Pancreas (tissue), 10 donors: ENCODE measurements at regions not wholly inside any gene's neighbourhood (a gene's known extent, or its start where the extent isn't known, plus 50 kb on each side); places are given as distances from the start of the nearest gene placed in this dataset.

Experiments
- ATAC-seq, 4 donors: fragments of 200-7000 bp; cut with Tn5 transposase; one replicate each; pipeline versions ENCODE4 v1.8.0 to v1.9.1; 2020; ENCODE audit warnings: mild to moderate bottlenecking in 4 of 4, moderate library complexity in 4 of 4
- DNase-seq, 6 donors: peaks; one replicate each; pipeline ENCODE4 v3.0.0-alpha.2; 2020
- FAIRE-seq: peaks from 2 replicates; lab custom pipeline; 2012; peaks lifted over from hg19 to GRCh38; lab: Jason Lieb, UNC
- H3K27ac ChIP-seq, 4 donors: fragments of 200-600 bp; sonication (generic); 1 replicate in 3 of 4; 2 replicates in 1 of 4; pipeline versions ENCODE4 v1.5.0 to v1.8.0; 2020
- H3K27me3 ChIP-seq, 4 donors: fragments of 200-600 bp; one replicate each; pipeline ENCODE4 v1.8.0; 2021
- H3K36me3 ChIP-seq, 3 donors: fragments of 200-600 bp; sonication (generic) in 1 of 3; one replicate each; pipeline versions ENCODE4 v1.5.0 to v1.8.0; 2020 to 2021
- H3K4me1 ChIP-seq, 3 donors: fragments of 200-600 bp; one replicate each; pipeline ENCODE4 v1.8.0; 2021
- H3K4me3 ChIP-seq, 4 donors: fragments of 200-600 bp; sonication (generic) in 2 of 4; one replicate each; pipeline versions ENCODE4 v1.5.0 to v1.8.0; 2020 to 2021
- H3K9me3 ChIP-seq, 4 donors: fragments of 200-600 bp; one replicate each; pipeline ENCODE4 v1.8.0; 2021
- WGBS, 2 donors: extraction: QIAGEN DNeasy Blood & Tissue Kit; methylation state at CpG; one replicate each; pipeline ENCODE4 v1.1.7; 2013; 5-methylcytosine and 5-hydroxymethylcytosine counted together
- intact Hi-C, 3 donors: fragments of 100-400 bp; cut with DNase I; formaldehyde crosslinking; loops; one replicate each; pipeline versions ENCODE4 v1.11.1 to v1.14.2; 2022
- TF ChIP-seq, protein P1 (sequence below), 4 donors: fragments of 200-600 bp; sonication (generic) in 3 of 4; IDR thresholded peaks; one replicate each; pipeline versions ENCODE4 v1.5.0 to v1.8.0; 2021; ENCODE audit warnings: antibody characterized with exemption in 4 of 4
- donor health status: healthy with polysubstance abuse.
- donor health status: DM: no; HTN: no; CAD: no; lungs with moderate emphysema.
- donor health status: DM: no; HTN: no; CAD: no.
- donor health status: control.
- donor health status: control.
- donor health status: Bipolar disorder and iron deficiency.
- donor health status: DM: yes; HTN: yes; CAD: no.
- donor health status: DM: no; HTN: no; CAD: no.
- donor health status: DM: no; HTN: no; CAD: no.
- donor health status: DM: yes; HTN: yes; CAD: no.

DNA sequence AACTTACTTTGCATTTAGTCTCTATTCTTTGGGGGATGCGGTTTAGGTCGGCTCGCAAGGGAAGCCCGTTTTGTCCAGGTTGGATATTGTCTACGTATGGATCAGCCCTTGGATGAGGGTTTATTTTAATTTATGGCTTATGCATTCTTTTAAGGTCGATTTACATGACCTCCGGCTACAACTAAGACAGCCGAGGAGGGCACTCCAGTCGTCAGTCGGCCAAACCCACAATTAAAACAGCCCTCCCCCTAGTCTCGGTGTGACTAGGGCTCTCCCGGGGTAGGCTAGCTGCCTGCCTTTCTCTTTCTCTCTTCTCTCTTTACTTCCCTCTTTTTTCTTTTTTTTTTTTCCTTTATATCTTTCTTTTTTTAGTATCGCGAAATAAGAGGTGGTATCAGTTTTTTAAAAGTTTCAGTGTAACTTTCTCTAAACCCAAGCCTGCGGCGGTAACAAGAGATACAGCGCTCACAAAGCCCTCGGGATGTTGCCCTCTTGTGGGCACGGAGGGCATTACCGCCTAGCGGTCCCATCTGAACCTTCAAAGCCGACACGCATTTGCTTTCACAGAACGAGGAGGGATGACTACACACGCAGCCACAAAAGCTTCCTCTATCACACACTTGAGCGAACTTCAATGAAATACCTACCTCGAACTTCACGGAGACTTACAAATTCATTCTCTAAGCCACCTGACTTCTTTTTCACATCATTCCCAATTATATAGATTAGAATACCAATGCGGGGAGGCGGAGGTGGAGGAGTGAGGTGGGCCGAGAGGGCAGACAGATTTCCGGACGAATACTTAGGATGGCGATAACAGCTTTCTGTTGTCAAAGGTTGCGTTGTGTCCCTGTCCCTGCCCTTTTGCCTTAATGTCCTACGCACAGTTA is 132.3 kb upstream of the C11orf58 start:
- H3K9me3 ChIP-seq, result no peaks in the 10 kb centered on the region
- intact Hi-C loops, result loop anchor here in 1 of 3 donors (10.0 kb wide), 1 partner anchor 951 kb away; no protein-coding TSS in a partner anchor
- H3K4me3 ChIP-seq, result peak overlapping the region; percentile 53 to 67 (median 67)
- FAIRE-seq (peak; percentile 57), ATAC-seq (peak; percentile 68 to 85 (median 75)), DNase-seq (peak; percentile 81 to 97 (median 90))
- TF ChIP-seq, protein P1, sequence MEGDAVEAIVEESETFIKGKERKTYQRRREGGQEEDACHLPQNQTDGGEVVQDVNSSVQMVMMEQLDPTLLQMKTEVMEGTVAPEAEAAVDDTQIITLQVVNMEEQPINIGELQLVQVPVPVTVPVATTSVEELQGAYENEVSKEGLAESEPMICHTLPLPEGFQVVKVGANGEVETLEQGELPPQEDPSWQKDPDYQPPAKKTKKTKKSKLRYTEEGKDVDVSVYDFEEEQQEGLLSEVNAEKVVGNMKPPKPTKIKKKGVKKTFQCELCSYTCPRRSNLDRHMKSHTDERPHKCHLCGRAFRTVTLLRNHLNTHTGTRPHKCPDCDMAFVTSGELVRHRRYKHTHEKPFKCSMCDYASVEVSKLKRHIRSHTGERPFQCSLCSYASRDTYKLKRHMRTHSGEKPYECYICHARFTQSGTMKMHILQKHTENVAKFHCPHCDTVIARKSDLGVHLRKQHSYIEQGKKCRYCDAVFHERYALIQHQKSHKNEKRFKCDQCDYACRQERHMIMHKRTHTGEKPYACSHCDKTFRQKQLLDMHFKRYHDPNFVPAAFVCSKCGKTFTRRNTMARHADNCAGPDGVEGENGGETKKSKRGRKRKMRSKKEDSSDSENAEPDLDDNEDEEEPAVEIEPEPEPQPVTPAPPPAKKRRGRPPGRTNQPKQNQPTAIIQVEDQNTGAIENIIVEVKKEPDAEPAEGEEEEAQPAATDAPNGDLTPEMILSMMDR (IDR thresholded peaks at IDR 0.05), result peak; percentile 89 to 96 (median 94)
- no peaks in the 10 kb centered on the region for H3K36me3 ChIP-seq
- no peaks in the 10 kb centered on the region for H3K4me1 ChIP-seq
- 0 to 1% methylated on average over 36 of the region's 36 CpGs for WGBS, 2 donors
- peak overlapping the region; percentile 76 to 90 (median 87) for H3K27ac ChIP-seq
- no peaks in the 10 kb centered on the region for H3K27me3 ChIP-seq

DNA sequence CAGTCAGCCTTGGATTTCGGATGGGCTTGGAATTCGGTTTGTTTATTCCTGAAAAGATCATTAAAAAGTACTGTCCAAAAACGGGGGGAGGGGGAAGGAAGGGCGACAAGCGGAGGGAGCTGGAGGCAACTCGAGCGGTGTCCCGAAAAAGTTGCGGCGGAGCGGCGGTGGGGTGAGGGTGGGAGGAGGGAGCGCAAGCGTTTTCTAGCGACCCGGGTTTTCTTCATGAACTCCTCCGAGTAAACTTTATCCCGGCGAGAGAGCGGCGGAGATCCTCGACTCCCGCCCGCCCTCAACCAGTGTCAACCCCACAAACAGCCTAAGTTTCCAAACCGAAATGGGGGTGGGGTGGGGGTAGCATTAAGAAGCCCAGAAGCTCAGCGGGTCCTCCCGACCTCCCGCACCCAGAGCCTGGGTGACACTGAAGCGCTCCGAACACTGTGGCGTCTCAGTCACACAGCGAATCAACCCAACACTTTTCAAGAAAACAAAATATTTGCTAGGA is 133.0 kb upstream of the C11orf58 start:
- peak overlapping the region; percentile 53 to 67 (median 67) for H3K4me3 ChIP-seq
- intact Hi-C loops, result loop anchor here in 1 of 3 donors (10.0 kb wide), 1 partner anchor 951 kb away; no protein-coding TSS in a partner anchor
- no peaks in the 10 kb centered on the region for H3K27me3 ChIP-seq
- no peaks in the 10 kb centered on the region for H3K36me3 ChIP-seq
- H3K9me3 ChIP-seq, result no peaks in the 10 kb centered on the region
- 0 to 1% methylated on average over 32 of the region's 32 CpGs for WGBS, 2 donors
- no peaks in the 10 kb centered on the region for H3K4me1 ChIP-seq
- TF ChIP-seq, protein P1 (IDR thresholded peaks at IDR 0.05), result no peak
- peak overlapping the region; percentile 73 to 90 (median 86) for H3K27ac ChIP-seq
- FAIRE-seq (no peak), ATAC-seq (peak; percentile 1 to 7 (median 3)), DNase-seq (peak in 5 of 6 donors; percentile 26 to 71 (median 41))

DNA sequence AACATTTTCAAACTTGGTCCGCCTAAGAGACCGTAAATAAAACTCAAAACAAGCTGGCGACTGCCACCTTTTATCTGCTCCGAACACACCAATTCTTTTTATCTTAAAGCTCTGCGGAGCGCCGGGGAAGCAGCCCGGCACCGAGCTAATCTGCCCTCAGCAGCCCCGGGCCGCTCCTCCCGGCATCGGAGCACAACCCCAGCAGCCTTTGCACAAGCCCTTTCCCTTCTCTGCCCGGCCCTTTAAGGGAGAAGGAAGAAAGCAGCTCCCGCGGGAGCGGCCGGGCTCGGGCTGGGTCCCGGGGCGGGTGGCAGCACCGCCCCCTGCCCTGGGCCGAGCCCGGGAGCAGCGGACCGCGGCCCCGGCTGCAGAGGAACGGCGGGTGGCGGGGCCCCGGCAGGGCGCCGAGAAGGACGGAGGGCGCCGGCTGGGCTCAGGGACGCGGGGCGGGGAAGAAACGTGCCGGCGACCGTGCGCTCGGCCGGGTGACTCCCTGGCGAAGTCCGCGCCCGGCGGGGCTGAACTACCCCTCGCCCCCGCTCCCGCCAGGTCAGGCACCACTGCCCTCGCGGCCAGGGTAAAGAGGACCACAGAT is 133.6 kb upstream of the C11orf58 start:
- 0 to 1% methylated on average over 50 to 57 of the region's 57 CpGs for WGBS, 2 donors
- Histone ChIP-seq H3K9me3 (no peaks in the 10 kb centered on the region), H3K36me3 (no peaks in the 10 kb centered on the region), H3K27ac (peak overlapping the region; percentile 73 to 90 (median 86)), H3K4me3 (peak overlapping the region; percentile 53 to 67 (median 67)), H3K4me1 (no peaks in the 10 kb centered on the region), H3K27me3 (no peaks in the 10 kb centered on the region)
- ATAC-seq (peak; percentile 53 to 74 (median 62)), DNase-seq (peak; percentile 54 to 88 (median 77)), FAIRE-seq (no peak)
- intact Hi-C loops, result loop anchor here in 1 of 3 donors (10.0 kb wide), 1 partner anchor 950 kb away; no protein-coding TSS in a partner anchor
- TF ChIP-seq, protein P1 (IDR thresholded peaks at IDR 0.05), result no peak

DNA sequence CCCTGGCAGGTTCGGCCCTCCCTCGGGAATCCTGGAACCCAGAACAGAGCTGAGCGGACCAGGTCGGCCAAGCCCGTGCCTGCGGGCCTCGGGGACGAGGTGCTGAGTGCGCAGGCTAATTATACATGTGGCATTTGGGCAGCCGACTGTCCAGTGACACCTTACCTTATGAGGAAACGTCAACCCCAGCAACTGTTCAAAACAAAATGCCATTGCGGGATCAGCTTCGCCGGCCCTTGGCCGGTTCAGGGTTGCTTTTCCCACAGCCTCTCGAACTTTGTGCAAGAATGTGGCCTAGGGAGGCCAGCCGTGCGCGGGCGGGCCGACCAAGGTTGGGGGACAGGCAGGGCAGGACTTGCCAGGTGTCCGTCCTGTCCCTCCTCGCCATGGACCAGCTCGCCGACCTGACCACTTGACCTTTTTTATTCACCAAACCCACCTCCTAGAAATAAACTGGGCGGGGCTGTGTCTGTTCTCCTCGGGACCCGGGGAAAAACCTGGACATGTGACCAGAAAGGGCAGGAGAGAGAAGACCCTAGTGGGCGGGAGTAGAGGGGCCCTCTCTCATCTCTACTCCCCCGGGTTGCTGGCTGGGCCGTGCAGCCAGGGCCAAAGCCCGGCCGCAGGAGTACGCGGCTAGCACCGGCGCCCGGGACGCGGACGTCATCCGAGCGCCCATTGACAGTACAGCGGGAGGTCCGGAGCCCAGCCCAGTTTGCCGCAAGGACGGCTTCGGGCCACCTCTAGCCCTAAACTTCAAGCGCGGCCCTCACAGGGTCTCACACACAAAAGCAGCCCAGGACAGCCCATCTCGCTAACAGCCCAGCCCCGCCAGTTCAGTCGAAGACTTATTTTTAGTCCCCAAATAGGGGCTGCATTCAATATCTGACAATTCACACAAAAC is 134.3 kb upstream of the C11orf58 start:
- Histone ChIP-seq H3K4me3 (peak overlapping the region; percentile 53 to 67 (median 67)), H3K27ac (peak overlapping the region; percentile 73 to 90 (median 86)), H3K27me3 (no peaks in the 10 kb centered on the region), H3K9me3 (no peaks in the 10 kb centered on the region), H3K36me3 (no peaks in the 10 kb centered on the region), H3K4me1 (no peaks in the 10 kb centered on the region)
- ATAC-seq (peak; percentile 35 to 54 (median 46)), DNase-seq (peak; percentile 47 to 84 (median 60)), FAIRE-seq (no peak)
- TF ChIP-seq, protein P1 (IDR thresholded peaks at IDR 0.05), result no peak
- 11 to 18% methylated on average over 53 of the region's 53 CpGs for WGBS, 2 donors
- intact Hi-C loops, result loop anchor here in 1 of 3 donors (10.0 kb wide), 1 partner anchor 949 kb away; no protein-coding TSS in a partner anchor
